ENCODE measurements at regions not wholly inside any gene's neighbourhood (a gene's known extent, or its start where the extent isn't known, plus 50 kb on each side); places are given as distances from the start of the nearest gene placed in this dataset.

GRCh38 chr16:86786338-86786737, 208.0 kb downstream of the FOXL1 start:
- DNase-seq (ENCODE audit: low spot score) = no peak

DNA sequence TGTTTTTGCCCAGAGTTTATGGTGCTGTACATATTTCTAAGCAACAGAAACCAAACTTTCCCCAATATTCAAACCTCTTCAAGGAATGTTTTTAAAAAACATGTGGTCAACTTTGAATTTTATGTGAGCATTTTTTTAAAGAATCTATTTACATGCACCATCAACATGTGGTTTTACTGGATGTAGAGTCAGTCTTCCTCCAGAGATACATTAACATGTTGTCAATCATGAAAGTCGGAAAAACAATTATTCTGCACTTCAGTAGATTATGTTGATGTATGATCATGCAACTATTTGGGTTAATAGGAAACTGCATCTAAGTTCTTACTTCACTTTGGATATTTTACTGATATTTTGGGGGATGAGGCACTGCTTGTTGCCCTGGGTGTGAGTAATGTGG, 208.6 kb downstream of the FOXL1 start:
- no peak overlapping the region for H3K27ac ChIP-seq (ENCODE audit: low read depth in 1 of 2, low read length in 2 of 2)
- H3K27me3 ChIP-seq (ENCODE audit: control insufficient read depth in 4 of 4, insufficient read depth in 4 of 4, low read length in 3 of 4) = peaks cover 0 to 11% (median 3%) of the 10 kb centered on the region in 4 donors
- H3K9me3 ChIP-seq (ENCODE audit: control insufficient read depth in 4 of 4, low read length in 3 of 4) = no peaks in the 10 kb centered on the region
- no peak overlapping the region for H3K4me3 ChIP-seq (ENCODE audit: low read depth in 1 of 3, low read length in 3 of 3)
- H3K9ac ChIP-seq (ENCODE audit: low read depth in 1 of 2, low read length in 2 of 2) = no peak overlapping the region
- WGBS = 88% methylated on average over 1 of the region's 1 CpG
- H3K36me3 ChIP-seq (ENCODE audit: control insufficient read depth in 4 of 4, insufficient read depth in 3 of 4, low read depth in 1 of 4, low read length in 3 of 4) = no peaks in the 10 kb centered on the region
- no peak for DNase-seq (ENCODE audit: low spot score)
- H3K4me1 ChIP-seq (ENCODE audit: control insufficient read depth in 4 of 4, insufficient read depth in 4 of 4, low read length in 3 of 4) = no peaks in the 10 kb centered on the region
- no peak for TF ChIP-seq RXRA (IDR thresholded peaks at IDR 0.05)
- TF ChIP-seq FOXA1 (IDR thresholded peaks at IDR 0.05) = no peak
- no peak for TF ChIP-seq HNF4G (IDR thresholded peaks at IDR 0.05)
- TF ChIP-seq, protein P1, sequence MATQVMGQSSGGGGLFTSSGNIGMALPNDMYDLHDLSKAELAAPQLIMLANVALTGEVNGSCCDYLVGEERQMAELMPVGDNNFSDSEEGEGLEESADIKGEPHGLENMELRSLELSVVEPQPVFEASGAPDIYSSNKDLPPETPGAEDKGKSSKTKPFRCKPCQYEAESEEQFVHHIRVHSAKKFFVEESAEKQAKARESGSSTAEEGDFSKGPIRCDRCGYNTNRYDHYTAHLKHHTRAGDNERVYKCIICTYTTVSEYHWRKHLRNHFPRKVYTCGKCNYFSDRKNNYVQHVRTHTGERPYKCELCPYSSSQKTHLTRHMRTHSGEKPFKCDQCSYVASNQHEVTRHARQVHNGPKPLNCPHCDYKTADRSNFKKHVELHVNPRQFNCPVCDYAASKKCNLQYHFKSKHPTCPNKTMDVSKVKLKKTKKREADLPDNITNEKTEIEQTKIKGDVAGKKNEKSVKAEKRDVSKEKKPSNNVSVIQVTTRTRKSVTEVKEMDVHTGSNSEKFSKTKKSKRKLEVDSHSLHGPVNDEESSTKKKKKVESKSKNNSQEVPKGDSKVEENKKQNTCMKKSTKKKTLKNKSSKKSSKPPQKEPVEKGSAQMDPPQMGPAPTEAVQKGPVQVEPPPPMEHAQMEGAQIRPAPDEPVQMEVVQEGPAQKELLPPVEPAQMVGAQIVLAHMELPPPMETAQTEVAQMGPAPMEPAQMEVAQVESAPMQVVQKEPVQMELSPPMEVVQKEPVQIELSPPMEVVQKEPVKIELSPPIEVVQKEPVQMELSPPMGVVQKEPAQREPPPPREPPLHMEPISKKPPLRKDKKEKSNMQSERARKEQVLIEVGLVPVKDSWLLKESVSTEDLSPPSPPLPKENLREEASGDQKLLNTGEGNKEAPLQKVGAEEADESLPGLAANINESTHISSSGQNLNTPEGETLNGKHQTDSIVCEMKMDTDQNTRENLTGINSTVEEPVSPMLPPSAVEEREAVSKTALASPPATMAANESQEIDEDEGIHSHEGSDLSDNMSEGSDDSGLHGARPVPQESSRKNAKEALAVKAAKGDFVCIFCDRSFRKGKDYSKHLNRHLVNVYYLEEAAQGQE (IDR thresholded peaks at IDR 0.05) = no peak
- TF ChIP-seq, protein P2, sequence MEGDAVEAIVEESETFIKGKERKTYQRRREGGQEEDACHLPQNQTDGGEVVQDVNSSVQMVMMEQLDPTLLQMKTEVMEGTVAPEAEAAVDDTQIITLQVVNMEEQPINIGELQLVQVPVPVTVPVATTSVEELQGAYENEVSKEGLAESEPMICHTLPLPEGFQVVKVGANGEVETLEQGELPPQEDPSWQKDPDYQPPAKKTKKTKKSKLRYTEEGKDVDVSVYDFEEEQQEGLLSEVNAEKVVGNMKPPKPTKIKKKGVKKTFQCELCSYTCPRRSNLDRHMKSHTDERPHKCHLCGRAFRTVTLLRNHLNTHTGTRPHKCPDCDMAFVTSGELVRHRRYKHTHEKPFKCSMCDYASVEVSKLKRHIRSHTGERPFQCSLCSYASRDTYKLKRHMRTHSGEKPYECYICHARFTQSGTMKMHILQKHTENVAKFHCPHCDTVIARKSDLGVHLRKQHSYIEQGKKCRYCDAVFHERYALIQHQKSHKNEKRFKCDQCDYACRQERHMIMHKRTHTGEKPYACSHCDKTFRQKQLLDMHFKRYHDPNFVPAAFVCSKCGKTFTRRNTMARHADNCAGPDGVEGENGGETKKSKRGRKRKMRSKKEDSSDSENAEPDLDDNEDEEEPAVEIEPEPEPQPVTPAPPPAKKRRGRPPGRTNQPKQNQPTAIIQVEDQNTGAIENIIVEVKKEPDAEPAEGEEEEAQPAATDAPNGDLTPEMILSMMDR (IDR thresholded peaks at IDR 0.05; ENCODE audit: low read depth, low read length, missing input control) = no peak
- no peak for TF ChIP-seq JUND (IDR thresholded peaks at IDR 0.05)
- no peak for TF ChIP-seq GABPA (IDR thresholded peaks at IDR 0.05 in 1 of 2, conservative IDR thresholded peaks at IDR 0.05 in 1 of 2)
- no peak for TF ChIP-seq ATF3 (IDR thresholded peaks at IDR 0.05)
- no peak for TF ChIP-seq EGR1 (IDR thresholded peaks at IDR 0.05; ENCODE audit: low read depth in 2 of 2)

More at GRCh38 chr16:86786338-86786737, 208.0 kb downstream of the FOXL1 start:
- no peaks in the 10 kb centered on the region for H3K4me1 ChIP-seq (ENCODE audit: control insufficient read depth in 4 of 4, insufficient read depth in 4 of 4, low read length in 3 of 4)
- H3K36me3 ChIP-seq (ENCODE audit: control insufficient read depth in 4 of 4, insufficient read depth in 3 of 4, low read depth in 1 of 4, low read length in 3 of 4) = no peaks in the 10 kb centered on the region
- no peaks in the 10 kb centered on the region for H3K9me3 ChIP-seq (ENCODE audit: control insufficient read depth in 4 of 4, low read length in 3 of 4)
- H3K27ac ChIP-seq (ENCODE audit: low read depth in 1 of 2, low read length in 2 of 2) = no peak overlapping the region
- TF ChIP-seq RAD21 (IDR thresholded peaks at IDR 0.05) (no peak), RXRA (IDR thresholded peaks at IDR 0.05) (no peak), FOXA1 (IDR thresholded peaks at IDR 0.05) (no peak), GABPA (IDR thresholded peaks at IDR 0.05 in 1 of 2, conservative IDR thresholded peaks at IDR 0.05 in 1 of 2) (no peak), JUND (IDR thresholded peaks at IDR 0.05) (no peak), HNF4G (IDR thresholded peaks at IDR 0.05) (no peak), ZBTB33 (IDR thresholded peaks at IDR 0.05) (no peak), YY1 (IDR thresholded peaks at IDR 0.05) (no peak), FOXA2 (IDR thresholded peaks at IDR 0.05) (no peak), EGR1 (IDR thresholded peaks at IDR 0.05; ENCODE audit: low read depth in 2 of 2) (no peak), NR2F2 (IDR thresholded peaks at IDR 0.05) (no peak), MAX (IDR thresholded peaks at IDR 0.05) (no peak), TAF1 (conservative IDR thresholded peaks at IDR 0.05) (no peak), ATF3 (IDR thresholded peaks at IDR 0.05) (no peak), HNF4A (conservative IDR thresholded peaks at IDR 0.05) (no peak)
- TF ChIP-seq, protein P1 (IDR thresholded peaks at IDR 0.05) = no peak
- H3K9ac ChIP-seq (ENCODE audit: low read depth in 1 of 2, low read length in 2 of 2) = no peak overlapping the region
- 84% methylated on average over 4 of the region's 4 CpGs for WGBS
- no peak overlapping the region for H3K4me3 ChIP-seq (ENCODE audit: low read depth in 1 of 3, low read length in 3 of 3)
- H3K27me3 ChIP-seq (ENCODE audit: control insufficient read depth in 4 of 4, insufficient read depth in 4 of 4, low read length in 3 of 4) = peaks cover 0 to 6% (median 3%) of the 10 kb centered on the region in 4 donors

Data from liver (tissue), 8 donors.